ENCODE measurements at regions not wholly inside any gene's neighbourhood (a gene's known extent, or its start where the extent isn't known, plus 50 kb on each side); places are given as distances from the start of the nearest gene placed in this dataset.

DNA sequence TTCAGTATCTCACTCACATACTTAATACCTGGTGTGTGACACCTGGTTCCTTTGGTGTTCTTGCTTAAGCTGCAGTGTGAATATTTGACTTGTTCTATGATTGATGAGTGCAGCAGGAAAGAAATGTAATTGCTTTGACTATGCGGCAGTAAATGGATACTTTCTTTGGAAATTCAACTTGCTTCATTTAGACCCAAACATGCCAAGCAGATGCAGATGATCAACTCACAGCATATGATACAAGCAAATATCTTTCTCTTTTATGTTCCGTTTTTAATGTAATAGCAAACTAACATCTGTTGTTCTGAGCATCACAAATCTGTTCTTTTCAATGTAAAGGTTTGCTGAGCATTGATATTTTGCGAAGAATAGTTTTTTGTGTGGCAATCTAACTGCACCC lies 549.5 kb downstream of the C4orf33 start:
- H3K27me3 ChIP-seq: no peaks in the 10 kb centered on the region
- ATAC-seq (no peak), DNase-seq (no peak)
- TF ChIP-seq, protein P1, sequence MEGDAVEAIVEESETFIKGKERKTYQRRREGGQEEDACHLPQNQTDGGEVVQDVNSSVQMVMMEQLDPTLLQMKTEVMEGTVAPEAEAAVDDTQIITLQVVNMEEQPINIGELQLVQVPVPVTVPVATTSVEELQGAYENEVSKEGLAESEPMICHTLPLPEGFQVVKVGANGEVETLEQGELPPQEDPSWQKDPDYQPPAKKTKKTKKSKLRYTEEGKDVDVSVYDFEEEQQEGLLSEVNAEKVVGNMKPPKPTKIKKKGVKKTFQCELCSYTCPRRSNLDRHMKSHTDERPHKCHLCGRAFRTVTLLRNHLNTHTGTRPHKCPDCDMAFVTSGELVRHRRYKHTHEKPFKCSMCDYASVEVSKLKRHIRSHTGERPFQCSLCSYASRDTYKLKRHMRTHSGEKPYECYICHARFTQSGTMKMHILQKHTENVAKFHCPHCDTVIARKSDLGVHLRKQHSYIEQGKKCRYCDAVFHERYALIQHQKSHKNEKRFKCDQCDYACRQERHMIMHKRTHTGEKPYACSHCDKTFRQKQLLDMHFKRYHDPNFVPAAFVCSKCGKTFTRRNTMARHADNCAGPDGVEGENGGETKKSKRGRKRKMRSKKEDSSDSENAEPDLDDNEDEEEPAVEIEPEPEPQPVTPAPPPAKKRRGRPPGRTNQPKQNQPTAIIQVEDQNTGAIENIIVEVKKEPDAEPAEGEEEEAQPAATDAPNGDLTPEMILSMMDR (IDR thresholded peaks at IDR 0.05): no peak
- no peak for TF ChIP-seq POLR2A (IDR thresholded peaks at IDR 0.05)
- no peaks in the 10 kb centered on the region for H3K9me3 ChIP-seq
- H3K4me3 ChIP-seq: no peak overlapping the region
- intact Hi-C loops (cut with DNase I): loop anchor here in 1 of 2 donors (10.0 kb wide), 1 partner anchor 121 kb away; no protein-coding TSS in a partner anchor
- no peaks in the 10 kb centered on the region for H3K4me1 ChIP-seq
- H3K27ac ChIP-seq: no peak overlapping the region
- no peaks in the 10 kb centered on the region for H3K36me3 ChIP-seq
- 60% methylated on average over 3 of the region's 3 CpGs for WGBS (ENCODE audit: insufficient coverage, low coverage, low lambda C conversion rate, missing lambda C conversion rate)

DNA sequence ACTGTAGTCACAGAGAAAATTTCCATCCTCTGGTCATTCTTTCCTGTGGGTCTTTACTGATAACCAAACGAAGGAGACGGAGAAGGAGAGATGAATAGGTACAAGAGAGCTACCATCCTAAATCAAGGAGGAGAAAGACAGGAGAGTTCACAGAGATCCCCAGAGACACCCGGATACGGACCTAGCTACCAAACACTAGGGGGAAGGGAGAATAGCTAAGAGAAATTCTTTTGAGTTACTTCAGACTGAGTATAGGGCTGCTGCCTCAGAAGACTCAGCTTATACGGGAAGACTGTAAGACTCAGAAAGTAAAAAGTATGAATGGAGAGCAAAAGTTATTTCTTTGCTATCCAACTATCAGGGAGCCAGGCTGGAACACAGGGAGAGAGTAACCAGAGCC lies 572.1 kb downstream of the C4orf33 start:
- 50% methylated on average over 5 of the region's 5 CpGs for WGBS (ENCODE audit: insufficient coverage, low coverage, low lambda C conversion rate, missing lambda C conversion rate)
- Histone ChIP-seq H3K4me1 (no peaks in the 10 kb centered on the region), H3K36me3 (no peaks in the 10 kb centered on the region), H3K27ac (no peak overlapping the region), H3K27me3 (no peaks in the 10 kb centered on the region), H3K9me3 (no peaks in the 10 kb centered on the region), H3K4me3 (no peak overlapping the region)
- intact Hi-C loops (cut with DNase I): no loop called here
- TF ChIP-seq, protein P1 (IDR thresholded peaks at IDR 0.05): no peak
- no peak for TF ChIP-seq POLR2A (IDR thresholded peaks at IDR 0.05)
- ATAC-seq (no peak), DNase-seq (no peak)

- H3K27ac ChIP-seq: no peak overlapping the region
- no peaks in the 10 kb centered on the region for H3K27me3 ChIP-seq
- H3K9me3 ChIP-seq: no peaks in the 10 kb centered on the region
- no peak for ATAC-seq
- H3K36me3 ChIP-seq: no peaks in the 10 kb centered on the region
- DNase-seq: no peak
- no peaks in the 10 kb centered on the region for H3K4me1 ChIP-seq
- intact Hi-C loops (cut with DNase I): no loop called here
- H3K4me3 ChIP-seq: no peak overlapping the region
- no peak for TF ChIP-seq POLR2A (IDR thresholded peaks at IDR 0.05)
- TF ChIP-seq, protein P1 (IDR thresholded peaks at IDR 0.05): no peak
Observed at GRCh38 chr4:129672941-129673340, 577.0 kb downstream of the C4orf33 start.

GRCh38 chr4:129675036-129675435 lies 579.1 kb downstream of the C4orf33 start:
- Histone ChIP-seq H3K4me1 (no peaks in the 10 kb centered on the region), H3K4me3 (no peak overlapping the region), H3K27ac (no peak overlapping the region), H3K36me3 (no peaks in the 10 kb centered on the region), H3K9me3 (no peaks in the 10 kb centered on the region), H3K27me3 (no peaks in the 10 kb centered on the region)
- intact Hi-C loops (cut with DNase I): no loop called here
- TF ChIP-seq, protein P1 (IDR thresholded peaks at IDR 0.05): no peak
- no peak for TF ChIP-seq POLR2A (IDR thresholded peaks at IDR 0.05)
- DNase-seq: no peak
- WGBS (ENCODE audit: insufficient coverage, low coverage, low lambda C conversion rate, missing lambda C conversion rate): 86% methylated on average over 1 of the region's 1 CpG
- ATAC-seq: no peak

DNA sequence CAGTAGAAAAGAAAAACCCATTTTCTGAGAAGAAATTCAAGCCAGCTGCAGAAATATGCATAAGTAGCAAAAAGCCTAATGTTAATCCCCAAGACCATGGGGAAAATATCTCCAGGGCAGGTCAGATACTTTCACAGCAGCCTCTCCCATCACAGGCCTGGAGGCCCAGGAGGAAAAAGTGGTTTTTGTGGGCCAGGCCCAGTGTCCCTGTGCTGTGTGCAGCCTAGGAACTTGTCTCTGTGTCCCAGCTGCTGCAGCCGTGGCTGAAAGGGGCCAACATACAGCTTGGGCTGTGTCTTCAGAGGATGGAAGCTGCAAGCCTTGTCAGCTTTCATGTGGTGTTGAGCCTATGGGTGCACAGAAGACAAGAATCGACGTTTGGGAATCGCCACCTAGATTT lies 581.0 kb downstream of the C4orf33 start:
- no peak for ATAC-seq
- no peak for DNase-seq

More for the DNA sequence above, 581.0 kb downstream of the C4orf33 start:
- H3K9me3 ChIP-seq: no peaks in the 10 kb centered on the region
- WGBS (ENCODE audit: insufficient coverage, low coverage, low lambda C conversion rate, missing lambda C conversion rate): 73% methylated on average over 4 of the region's 4 CpGs
- H3K4me1 ChIP-seq: no peaks in the 10 kb centered on the region
- H3K36me3 ChIP-seq: no peaks in the 10 kb centered on the region
- no peak for TF ChIP-seq POLR2A (IDR thresholded peaks at IDR 0.05)
- TF ChIP-seq, protein P1 (IDR thresholded peaks at IDR 0.05): no peak
- intact Hi-C loops (cut with DNase I): no loop called here
- no peak overlapping the region for H3K4me3 ChIP-seq
- H3K27ac ChIP-seq: no peak overlapping the region
- H3K27me3 ChIP-seq: no peaks in the 10 kb centered on the region

Measured in right lobe of liver (tissue), 6 donors.